ENCODE measurements at regions not wholly inside any gene's neighbourhood (a gene's known extent, or its start where the extent isn't known, plus 50 kb on each side); places are given as distances from the start of the nearest gene placed in this dataset.

DNA sequence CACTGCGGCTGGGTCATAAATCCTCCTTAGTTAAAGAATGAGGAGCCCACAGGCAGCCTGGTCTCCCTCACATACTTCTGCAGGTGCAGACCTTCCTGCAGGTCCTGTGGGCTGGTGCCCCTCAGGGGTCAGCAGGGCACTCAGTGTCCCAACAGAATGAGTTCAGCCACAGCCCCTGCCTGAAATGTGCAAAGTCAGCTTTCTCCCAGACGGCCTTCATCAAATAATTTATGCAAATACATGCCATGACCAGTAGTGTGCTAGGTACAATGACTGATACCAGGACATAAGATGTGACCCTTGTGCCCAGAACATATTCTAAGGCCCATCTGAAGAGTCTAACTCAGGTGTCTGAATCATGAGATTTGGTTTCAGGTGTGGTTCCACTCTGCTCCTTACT is 703.4 kb downstream of the TBC1D22A start:
- DNase-seq (ENCODE audit: low read depth) = no peak

DNA sequence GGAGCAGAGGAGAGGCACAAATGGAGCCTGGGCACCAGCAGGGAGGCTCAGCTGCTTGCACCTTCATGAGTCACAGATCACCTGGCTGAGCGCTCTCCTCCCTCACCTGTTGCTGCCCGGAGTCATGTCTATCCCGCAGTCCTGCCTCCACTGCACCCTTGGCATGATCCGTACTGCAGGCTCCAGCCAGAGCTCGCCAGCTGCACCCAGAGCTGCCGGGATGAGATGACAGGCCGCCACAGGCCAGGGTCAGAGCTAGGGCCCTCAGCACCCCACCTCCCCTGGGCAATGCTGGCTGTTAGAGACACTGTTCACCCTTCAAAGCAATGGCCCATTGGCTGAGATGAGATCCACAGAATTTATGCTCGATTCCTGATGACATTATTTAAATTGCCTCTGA is 702.8 kb downstream of the TBC1D22A start:
- DNase-seq (ENCODE audit: low read depth) = no peak

DNA sequence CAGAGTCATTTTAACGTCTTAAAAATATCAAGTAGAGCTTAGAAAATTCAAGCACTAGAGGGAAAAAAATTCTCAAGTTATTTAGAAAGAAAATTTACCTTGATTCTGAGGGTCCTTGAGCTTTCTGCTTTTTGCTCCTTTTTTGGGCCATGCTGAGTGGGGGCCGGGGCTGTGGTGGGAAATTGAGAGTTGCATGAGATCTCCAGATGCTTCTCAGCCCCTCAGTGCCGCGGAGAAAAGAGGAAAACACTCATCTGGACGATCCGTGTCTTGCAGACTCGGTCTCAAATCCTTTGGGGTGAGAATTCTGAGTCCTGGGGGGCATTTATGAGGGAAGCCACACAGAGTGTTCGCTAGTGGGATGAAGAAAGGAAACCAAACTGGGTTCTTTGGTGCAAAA is 700.8 kb downstream of the TBC1D22A start:
- DNase-seq (ENCODE audit: low read depth) = no peak

GRCh38 chr22:47460861-47461260 is 698.4 kb downstream of the TBC1D22A start:
- DNase-seq (ENCODE audit: low read depth) = no peak

GRCh38 chr22:47460176-47460575 is 697.7 kb downstream of the TBC1D22A start:
- no peak for DNase-seq (ENCODE audit: low read depth)

GRCh38 chr22:47458348-47458747 is 695.9 kb downstream of the TBC1D22A start:
- DNase-seq (ENCODE audit: low read depth) = no peak

DNA sequence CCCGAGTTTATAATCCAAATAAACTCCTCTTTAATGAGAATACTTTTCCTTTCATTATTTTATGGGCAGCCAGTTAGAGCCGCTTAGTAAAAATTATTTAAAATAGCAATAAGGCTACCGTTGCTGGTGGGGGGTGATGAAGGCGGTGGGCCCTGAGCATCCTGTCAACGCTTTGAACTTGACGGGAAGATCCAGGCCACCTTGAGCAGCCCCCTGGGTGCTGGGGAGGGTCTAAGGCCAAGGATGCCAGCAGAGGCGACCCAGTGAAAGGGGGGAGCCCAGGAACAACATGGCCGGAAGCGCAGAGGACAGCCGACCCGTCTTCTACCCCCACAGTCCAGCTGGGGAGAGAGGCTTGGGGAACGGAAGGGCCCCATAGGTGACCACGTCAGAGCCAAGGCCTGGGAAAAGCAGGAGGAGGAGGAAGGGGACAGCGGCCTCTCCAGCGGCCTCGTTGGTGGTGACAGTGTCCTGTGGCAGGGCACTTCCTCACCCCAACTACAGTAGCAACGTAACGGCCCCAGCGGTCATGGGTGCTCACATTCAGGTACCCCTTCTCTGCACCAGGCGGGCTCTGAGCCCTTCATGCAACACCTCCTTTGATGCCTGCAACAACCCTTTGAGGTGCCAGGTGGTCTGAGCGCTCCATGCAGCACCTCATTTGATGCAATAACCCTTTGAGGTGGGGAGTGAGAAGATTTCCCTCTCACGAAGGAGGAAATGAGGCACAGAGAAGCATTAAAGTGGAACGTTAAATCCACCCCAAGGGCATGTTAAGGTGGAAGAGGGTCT is 695.3 kb downstream of the TBC1D22A start:
- DNase-seq (ENCODE audit: low read depth) = no peak

DNA sequence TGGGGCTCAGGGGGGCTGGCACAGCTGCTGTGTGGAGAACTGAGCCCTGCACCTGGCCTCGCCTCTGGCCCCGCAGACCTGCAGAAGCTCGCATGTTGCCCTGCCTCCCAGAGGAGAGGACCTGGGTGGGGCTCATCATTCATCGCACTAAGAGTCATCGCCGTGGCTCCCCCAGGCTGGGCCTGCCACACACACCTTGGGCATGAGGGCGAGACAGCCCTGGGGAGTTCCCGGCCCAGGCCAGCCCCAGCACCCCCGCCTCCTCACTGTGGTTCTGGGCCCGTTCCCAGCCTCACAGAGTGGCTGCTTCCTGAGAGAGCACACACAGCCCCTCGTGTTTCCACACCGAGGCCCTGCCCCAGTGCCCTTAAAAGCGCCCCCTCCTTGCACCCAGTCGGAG is 694.6 kb downstream of the TBC1D22A start:
- DNase-seq (ENCODE audit: low read depth) = no peak

DNA sequence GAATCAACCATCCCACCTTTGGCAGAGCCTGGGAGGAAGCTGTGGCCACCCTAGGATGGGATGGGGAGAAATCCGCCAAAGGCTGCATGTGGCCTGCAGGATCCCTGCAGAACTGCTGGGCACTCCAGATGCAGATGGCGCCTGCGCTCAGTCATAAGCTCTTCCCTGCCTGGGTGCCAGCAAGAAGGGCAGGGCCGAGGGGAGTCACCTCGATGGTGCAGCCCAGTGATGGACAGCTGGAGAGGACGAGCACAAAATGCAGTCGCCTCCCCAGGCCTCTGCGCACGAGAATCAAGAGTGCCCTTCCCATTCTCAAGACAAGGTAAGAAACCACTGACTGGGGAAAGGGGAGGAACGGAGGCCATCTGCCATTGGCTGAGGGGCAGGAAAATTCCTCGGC is 693.6 kb downstream of the TBC1D22A start:
- no peak for DNase-seq (ENCODE audit: low read depth)

GRCh38 chr22:47453049-47453448 is 690.6 kb downstream of the TBC1D22A start:
- DNase-seq (ENCODE audit: low read depth) = no peak

GRCh38 chr22:47452184-47452583 is 689.7 kb downstream of the TBC1D22A start:
- no peak for DNase-seq (ENCODE audit: low read depth)

DNA sequence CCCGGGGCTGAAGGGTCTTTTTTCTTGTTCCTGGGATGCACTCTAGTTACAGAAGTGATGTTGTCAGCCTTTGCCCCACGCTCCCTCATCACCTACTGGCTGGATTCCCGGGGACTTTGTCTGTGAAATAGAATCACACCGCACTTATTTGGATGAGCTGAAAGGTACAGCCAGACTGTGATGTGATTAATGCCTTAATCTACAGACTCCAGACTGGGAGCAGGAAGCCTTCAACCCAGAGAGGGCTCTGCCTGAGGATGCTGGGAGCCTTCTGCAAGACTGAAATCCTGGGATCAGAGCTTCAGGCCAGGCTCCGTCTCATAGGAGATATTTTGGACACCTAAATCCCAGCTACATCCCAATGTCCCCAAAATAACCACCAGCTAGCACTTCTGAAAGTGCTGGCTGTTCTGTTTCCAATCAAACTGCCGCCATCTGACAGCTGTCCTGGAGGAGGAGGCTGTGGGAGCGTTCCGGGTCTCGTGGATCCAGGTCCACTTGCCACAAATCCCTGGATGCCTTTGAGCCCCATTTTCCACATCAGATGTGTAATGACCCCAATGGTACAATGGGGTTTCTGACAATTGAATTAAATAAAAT is 688.5 kb downstream of the TBC1D22A start:
- no peak for DNase-seq (ENCODE audit: low read depth)

- DNase-seq (ENCODE audit: low read depth) = no peak
Measured at GRCh38 chr22:47449508-47450270, 687.2 kb downstream of the TBC1D22A start.

GRCh38 chr22:47448231-47449223 is 686.1 kb downstream of the TBC1D22A start:
- no peak for DNase-seq (ENCODE audit: low read depth)

GRCh38 chr22:47446821-47447810 is 684.7 kb downstream of the TBC1D22A start:
- no peak for DNase-seq (ENCODE audit: low read depth)

GRCh38 chr22:47446331-47446730 is 683.9 kb downstream of the TBC1D22A start:
- DNase-seq (ENCODE audit: low read depth) = no peak

- DNase-seq (ENCODE audit: low read depth) = no peak
Measured at GRCh38 chr22:47445716-47446290, 683.4 kb downstream of the TBC1D22A start.

- no peak for DNase-seq (ENCODE audit: low read depth)
Measured at GRCh38 chr22:47445212-47445611, 682.8 kb downstream of the TBC1D22A start.

DNA sequence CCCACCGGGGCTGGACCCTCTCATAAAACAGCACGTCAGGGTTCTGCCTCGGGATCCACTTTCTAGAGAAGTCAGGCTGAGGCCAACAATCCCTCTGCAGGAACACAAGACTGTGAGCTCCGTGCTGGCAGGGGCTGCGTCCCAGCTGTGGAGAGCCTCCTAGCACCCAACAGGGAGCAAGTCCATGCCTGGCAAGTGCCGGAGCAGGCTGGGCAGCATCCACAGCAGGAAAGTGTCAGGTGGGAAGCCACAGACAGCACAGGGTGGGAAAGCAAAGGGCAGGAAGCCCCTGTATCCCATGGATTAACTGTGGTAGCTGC is 682.3 kb downstream of the TBC1D22A start:
- no peak for DNase-seq (ENCODE audit: low read depth)
